GM12891 (cell line): ENCODE measurements at regions not wholly inside any gene's neighbourhood (a gene's known extent, or its start where the extent isn't known, plus 50 kb on each side); places are given as distances from the start of the nearest gene placed in this dataset.

Experiments used
- DNase-seq: peaks from one replicate; pipeline ENCODE4 v3.0.0; 2011; ENCODE audit warnings: low spot score; ENCODE audit not compliant: insufficient read length
- FAIRE-seq: peaks from 2 replicates; lab custom pipeline; 2011; peaks lifted over from hg19 to GRCh38; lab: Jason Lieb, UNC
- PAX5 ChIP-seq: IDR thresholded peaks from 2 replicates; pipeline ENCODE4 v1.6.1; 2011; ENCODE audit warnings: low read length, moderate library complexity, mild to moderate bottlenecking; ENCODE audit not compliant: insufficient read depth, severe bottlenecking
- POLR2A ChIP-seq: IDR thresholded peaks from 2 replicates; pipeline ENCODE4 v1.6.1; 2011; ENCODE audit warnings: low read depth, low read length, control low read depth
- POLR2AphosphoS5 ChIP-seq: IDR thresholded peaks from 2 replicates; pipeline ENCODE4 v1.6.1; 2011; ENCODE audit warnings: low read depth, low read length, control low read depth
- POU2F2 ChIP-seq: IDR thresholded peaks from 2 replicates; pipeline ENCODE4 v1.6.1; 2011; ENCODE audit warnings: low read depth, mild to moderate bottlenecking, control low read depth, low read length, moderate library complexity
- SPI1 ChIP-seq: IDR thresholded peaks from 2 replicates; pipeline ENCODE4 v1.6.1; 2011; ENCODE audit warnings: low read depth, low read length, control low read depth
- TAF1 ChIP-seq: IDR thresholded peaks from 2 replicates; pipeline ENCODE4 v1.6.1; 2011; ENCODE audit warnings: low read depth, low read length, control low read depth

- no peak for DNase-seq
- no peak for FAIRE-seq
- TF ChIP-seq POU2F2 = no peak
- no peak for TF ChIP-seq PAX5
- no peak for TF ChIP-seq SPI1
- TF ChIP-seq POLR2AphosphoS5 = no peak
- TF ChIP-seq TAF1 = no peak
- no peak for TF ChIP-seq POLR2A
These were observed 385.7 kb downstream of the MTRR start for GRCh38 chr5:8254674-8255073.

GRCh38 chr5:8258801-8259200 lies 389.9 kb downstream of the MTRR start:
- TF ChIP-seq POU2F2 (no peak), TAF1 (no peak), POLR2AphosphoS5 (no peak), SPI1 (no peak), PAX5 (no peak), POLR2A (no peak)
- no peak for FAIRE-seq
- DNase-seq = no peak

GRCh38 chr5:8270246-8270645 lies 401.3 kb downstream of the MTRR start:
- DNase-seq (no peak), FAIRE-seq (no peak)
- TF ChIP-seq POLR2A (no peak), POU2F2 (no peak), PAX5 (no peak), POLR2AphosphoS5 (no peak), SPI1 (no peak), TAF1 (no peak)

- DNase-seq (no peak), FAIRE-seq (no peak)
- TF ChIP-seq POLR2A (no peak), POLR2AphosphoS5 (no peak), TAF1 (no peak), POU2F2 (no peak), PAX5 (no peak), SPI1 (no peak)
These were observed 411.9 kb downstream of the MTRR start for GRCh38 chr5:8280711-8281363.

- DNase-seq = no peak
- no peak for FAIRE-seq
These were observed 419.4 kb downstream of the MTRR start for GRCh38 chr5:8288334-8288733.

GRCh38 chr5:8288897-8289516 lies 420.1 kb downstream of the MTRR start:
- FAIRE-seq = no peak
- no peak for TF ChIP-seq POLR2A
- TF ChIP-seq POU2F2 = no peak
- no peak for TF ChIP-seq POLR2AphosphoS5
- no peak for TF ChIP-seq TAF1
- TF ChIP-seq SPI1 = no peak
- TF ChIP-seq PAX5 = no peak
- no peak for DNase-seq

More at GRCh38 chr5:8288334-8288733, 419.4 kb downstream of the MTRR start:
- TF ChIP-seq TAF1 (no peak), POU2F2 (no peak), PAX5 (no peak), POLR2A (no peak), POLR2AphosphoS5 (no peak), SPI1 (no peak)

- FAIRE-seq = no peak
- DNase-seq = no peak
- TF ChIP-seq POU2F2 (no peak), TAF1 (no peak), POLR2AphosphoS5 (no peak), POLR2A (no peak), SPI1 (no peak), PAX5 (no peak)
These were observed 420.8 kb downstream of the MTRR start for GRCh38 chr5:8289779-8290178.

- DNase-seq = no peak
- TF ChIP-seq TAF1 = no peak
- FAIRE-seq = no peak
These were observed 421.8 kb downstream of the MTRR start for GRCh38 chr5:8290721-8291120.

- DNase-seq = no peak
- FAIRE-seq = no peak
- TF ChIP-seq TAF1 (no peak), POLR2A (no peak), POU2F2 (no peak), SPI1 (no peak), PAX5 (no peak), POLR2AphosphoS5 (no peak)
These were observed 422.7 kb downstream of the MTRR start for GRCh38 chr5:8291641-8292040.

GRCh38 chr5:8295141-8295540 lies 426.2 kb downstream of the MTRR start:
- TF ChIP-seq SPI1 = no peak
- TF ChIP-seq POLR2A = no peak
- no peak for TF ChIP-seq TAF1
- TF ChIP-seq POU2F2 = no peak
- no peak for TF ChIP-seq PAX5
- TF ChIP-seq POLR2AphosphoS5 = no peak
- DNase-seq = no peak
- no peak for FAIRE-seq
